ENCODE measurements at regions not wholly inside any gene's neighbourhood (a gene's known extent, or its start where the extent isn't known, plus 50 kb on each side); places are given as distances from the start of the nearest gene placed in this dataset.
A peak's percentile ranks its signal among the peaks of the same experiment; 100 is the strongest.

GRCh38 chr6:167465482-167465881, 140.6 kb downstream of the TTLL2 start:
- no peak for FAIRE-seq
- 26% methylated on average over 5 of the region's 5 CpGs for WGBS (ENCODE audit: low lambda C conversion rate)
- in situ Hi-C loops (cut with HindIII; ENCODE audit: extremely low pct_ligation_motif_present, low pct_unique_long_range_greater_than_20kb) (no loop called here), intact Hi-C loops (cut with micrococcal nuclease; ENCODE audit: unreplicated experiment) (no loop called here)
- BruUV-seq (replicated peaks), result no TSS peak
- ChIA-PET POLR2A (no interaction called here), CTCF (ENCODE audit: low intra/inter-chr PET ratio, low total read pairs) (no interaction called here)
- TF ChIP-seq RELA (CRISPR knock-in tag; IDR thresholded peaks at IDR 0.05) (no peak), MYPOP (CRISPR knock-in tag; IDR thresholded peaks at IDR 0.05) (no peak), ZNF138 (CRISPR knock-in tag; IDR thresholded peaks at IDR 0.05; ENCODE audit: low read depth) (no peak)
- no peak for DNase-seq (ENCODE audit: low spot score)
- no peak overlapping the region for H2AFZ ChIP-seq (ENCODE audit: low read length)
- no peaks in the 10 kb centered on the region for H4K20me1 ChIP-seq (ENCODE audit: insufficient read depth, low read length)
- H3K36me3 ChIP-seq (replicated peaks in 1 of 2; ENCODE audit: control insufficient read depth in 1 of 2, insufficient read depth in 2 of 2, low read length in 2 of 2), result no peaks in the 10 kb centered on the region
- no peaks in the 10 kb centered on the region for H3K9me3 ChIP-seq (ENCODE audit: low read length)
- H3K27ac ChIP-seq (ENCODE audit: extremely low read length, insufficient read depth, low read length), result no peak overlapping the region
- no peak overlapping the region for H3K4me3 ChIP-seq (replicated peaks in 1 of 3; ENCODE audit: insufficient read depth in 1 of 3, low read depth in 2 of 3, low read length in 3 of 3)
- no peak overlapping the region for H3K9ac ChIP-seq (ENCODE audit: insufficient read depth, low read depth, low read length)
- H3K27me3 ChIP-seq (ENCODE audit: control insufficient read depth in 1 of 2, insufficient read depth in 2 of 2, low read length in 2 of 2), result peaks cover 2 to 32% of the 10 kb centered on the region in 2 experiments; a peak in 3 of 5 replicates
- ATAC-seq, result no peak
- no peaks in the 10 kb centered on the region for H3K79me2 ChIP-seq (ENCODE audit: insufficient read depth, low read length)
- H3K4me2 ChIP-seq (ENCODE audit: low read depth, low read length), result no peak overlapping the region
- no peaks in the 10 kb centered on the region for H3K4me1 ChIP-seq (ENCODE audit: insufficient read depth, low read length)

- ChIA-PET POLR2A (no interaction called here), CTCF (ENCODE audit: low intra/inter-chr PET ratio, low total read pairs) (no interaction called here)
- FAIRE-seq (no peak), DNase-seq (ENCODE audit: low spot score) (no peak), ATAC-seq (no peak)
- Histone ChIP-seq H2AFZ (ENCODE audit: low read length) (no peak overlapping the region), H3K27me3 (ENCODE audit: control insufficient read depth in 1 of 2, insufficient read depth in 2 of 2, low read length in 2 of 2) (peaks cover 2 to 28% of the 10 kb centered on the region in 2 experiments; a peak in 4 of 5 replicates), H3K9ac (ENCODE audit: insufficient read depth, low read depth, low read length) (no peak overlapping the region), H3K4me2 (ENCODE audit: low read depth, low read length) (no peak overlapping the region), H3K9me3 (ENCODE audit: low read length) (no peaks in the 10 kb centered on the region), H3K27ac (ENCODE audit: extremely low read length, insufficient read depth, low read length) (no peak overlapping the region), H3K79me2 (ENCODE audit: insufficient read depth, low read length) (no peaks in the 10 kb centered on the region), H3K4me1 (ENCODE audit: insufficient read depth, low read length) (peaks cover 2% of the 10 kb centered on the region), H3K4me3 (replicated peaks in 1 of 3; ENCODE audit: insufficient read depth in 1 of 3, low read depth in 2 of 3, low read length in 3 of 3) (no peak overlapping the region), H3K36me3 (replicated peaks in 1 of 2; ENCODE audit: control insufficient read depth in 1 of 2, insufficient read depth in 2 of 2, low read length in 2 of 2) (no peaks in the 10 kb centered on the region), H4K20me1 (ENCODE audit: insufficient read depth, low read length) (no peaks in the 10 kb centered on the region)
- BruUV-seq (replicated peaks), result no TSS peak
- intact Hi-C loops (cut with micrococcal nuclease; ENCODE audit: unreplicated experiment), result no loop called here
- in situ Hi-C loops (cut with HindIII; ENCODE audit: extremely low pct_ligation_motif_present, low pct_unique_long_range_greater_than_20kb), result no loop called here
- TF ChIP-seq RFX3 (CRISPR knock-in tag; IDR thresholded peaks at IDR 0.05) (no peak), ZNF263 (CRISPR knock-in tag; IDR thresholded peaks at IDR 0.05) (peak; percentile 83), NFKB2 (CRISPR knock-in tag; IDR thresholded peaks at IDR 0.05; ENCODE audit: borderline replicate concordance) (no peak)
- WGBS (ENCODE audit: low lambda C conversion rate), result 43% methylated on average over 9 of the region's 9 CpGs
Observed at GRCh38 chr6:167467282-167467681, 142.4 kb downstream of the TTLL2 start.
